ENCODE measurements at regions not wholly inside any gene's neighbourhood (a gene's known extent, or its start where the extent isn't known, plus 50 kb on each side); places are given as distances from the start of the nearest gene placed in this dataset.

DNA sequence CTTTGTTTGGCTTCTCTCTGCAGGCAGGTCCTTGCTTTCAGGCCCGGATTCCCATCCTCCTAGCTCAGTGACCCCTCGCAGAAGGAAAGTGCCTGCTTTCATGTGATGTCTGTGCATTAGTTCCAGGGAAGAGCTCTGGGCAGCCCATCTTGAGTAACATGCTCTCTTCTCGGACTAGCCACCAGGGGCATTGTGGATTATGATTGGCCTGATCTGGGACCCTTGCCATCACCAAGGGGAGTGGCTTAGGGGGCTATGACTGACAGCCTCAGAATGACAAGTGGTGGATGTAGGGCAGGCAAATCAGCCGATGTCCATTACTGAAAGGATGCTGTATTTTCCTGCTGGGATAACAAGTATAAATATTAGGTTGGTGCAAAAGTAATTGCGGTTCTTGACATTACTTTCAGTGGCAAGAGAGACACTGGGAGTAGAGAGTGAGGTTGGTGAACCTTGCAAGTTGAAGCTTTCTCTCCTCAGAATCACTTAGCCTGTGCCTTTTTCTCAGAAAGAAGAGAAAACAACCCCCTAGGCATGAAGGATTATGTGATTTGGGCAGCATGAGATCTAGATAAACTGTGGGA lies 71.5 kb upstream of the MPHOSPH6 start:
- no peak for DNase-seq (ENCODE audit: low spot score)

- no peak for DNase-seq (ENCODE audit: low spot score)
These were observed 70.1 kb upstream of the MPHOSPH6 start for GRCh38 chr16:82240111-82240510.

- DNase-seq (ENCODE audit: low spot score): no peak
These were observed 66.9 kb upstream of the MPHOSPH6 start for GRCh38 chr16:82236875-82237274.

- no peak for DNase-seq (ENCODE audit: low spot score)
These were observed 66.4 kb upstream of the MPHOSPH6 start for GRCh38 chr16:82236415-82236814.

DNA sequence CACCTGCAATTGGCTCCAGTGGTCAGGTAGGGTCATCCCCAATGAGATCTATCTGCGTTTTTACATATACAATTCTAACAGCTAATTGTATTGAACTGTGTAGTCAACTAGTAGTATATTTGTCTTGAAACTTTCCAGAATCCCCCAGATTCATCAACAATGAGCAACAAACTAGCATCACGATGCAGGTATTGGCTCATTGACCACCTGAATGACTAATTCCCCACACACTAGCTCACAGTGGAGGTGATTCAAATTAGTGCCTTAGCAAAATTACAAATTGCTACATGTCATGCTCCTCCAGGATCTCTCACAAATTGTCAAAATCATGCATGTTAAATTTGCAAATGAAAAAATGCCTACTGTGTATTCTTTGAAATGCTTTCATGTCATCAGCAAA lies 62.8 kb upstream of the MPHOSPH6 start:
- no peak for DNase-seq (ENCODE audit: low spot score)

GRCh38 chr16:82231008-82231787 lies 61.2 kb upstream of the MPHOSPH6 start:
- DNase-seq (ENCODE audit: low spot score): no peak

DNA sequence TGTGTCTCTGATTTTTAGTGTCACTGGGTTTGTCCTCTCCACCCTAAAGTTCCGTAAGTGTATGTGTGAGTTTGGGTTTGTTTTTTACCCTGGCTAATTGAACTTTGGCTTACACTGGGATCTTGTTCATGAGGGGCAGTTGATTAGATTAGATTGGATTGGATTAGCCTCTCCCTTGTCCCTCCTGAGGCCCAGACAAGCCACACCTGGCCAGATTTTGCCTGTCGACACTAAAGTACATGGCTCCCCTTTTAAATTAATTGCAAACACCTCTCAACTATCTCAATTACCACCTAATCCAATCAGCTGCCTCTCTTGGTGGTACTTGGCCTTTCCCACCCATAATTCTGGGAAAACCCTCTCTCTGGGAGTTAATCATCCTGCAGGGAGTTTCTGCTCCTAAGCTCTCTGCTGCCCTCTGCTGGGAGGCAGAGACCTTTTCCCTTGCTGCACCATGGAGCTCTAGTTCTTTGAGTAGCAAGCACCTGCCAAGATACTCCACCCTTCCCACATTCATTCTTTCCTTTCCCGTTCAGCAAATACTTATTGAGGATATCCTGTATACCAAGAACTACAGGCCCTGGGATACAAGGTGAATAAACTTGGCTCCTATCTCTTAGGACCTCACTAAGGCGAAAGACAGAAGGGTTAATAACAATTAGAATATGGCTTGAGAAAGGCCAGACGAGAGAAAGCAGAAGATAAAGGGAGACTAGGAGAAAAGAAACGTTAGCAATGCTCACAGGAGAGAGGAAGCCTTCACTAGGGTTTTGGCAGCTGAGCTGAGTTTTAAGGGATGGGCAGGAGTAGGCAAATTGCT lies 60.0 kb upstream of the MPHOSPH6 start:
- peak; percentile 74 for DNase-seq (ENCODE audit: low spot score)

- no peak for DNase-seq (ENCODE audit: low spot score)
These were observed 56.3 kb upstream of the MPHOSPH6 start for GRCh38 chr16:82226327-82226726.

- DNase-seq (ENCODE audit: low spot score): no peak
These were observed 54.8 kb upstream of the MPHOSPH6 start for GRCh38 chr16:82224821-82225220.

GRCh38 chr16:82220541-82220940 lies 50.5 kb upstream of the MPHOSPH6 start:
- DNase-seq (ENCODE audit: low spot score): no peak
